H4 (cell line): ENCODE measurements at regions not wholly inside any gene's neighbourhood (a gene's known extent, or its start where the extent isn't known, plus 50 kb on each side); places are given as distances from the start of the nearest gene placed in this dataset.
"Not testable (repeated sequence)": the region's sequence is repeated elsewhere in the genome, so short reads cannot be mapped to it uniquely, and the experiment has no call there.

ENCODE experiments used
- DNase-seq: peaks from one replicate; pipeline ENCODE4 v3.0.0-alpha.2; 2015; ENCODE audit warnings: low spot score

- DNase-seq: no peak
Measured at GRCh38 chr1:8144323-8144722, 118.2 kb upstream of the ERRFI1 start.

DNA sequence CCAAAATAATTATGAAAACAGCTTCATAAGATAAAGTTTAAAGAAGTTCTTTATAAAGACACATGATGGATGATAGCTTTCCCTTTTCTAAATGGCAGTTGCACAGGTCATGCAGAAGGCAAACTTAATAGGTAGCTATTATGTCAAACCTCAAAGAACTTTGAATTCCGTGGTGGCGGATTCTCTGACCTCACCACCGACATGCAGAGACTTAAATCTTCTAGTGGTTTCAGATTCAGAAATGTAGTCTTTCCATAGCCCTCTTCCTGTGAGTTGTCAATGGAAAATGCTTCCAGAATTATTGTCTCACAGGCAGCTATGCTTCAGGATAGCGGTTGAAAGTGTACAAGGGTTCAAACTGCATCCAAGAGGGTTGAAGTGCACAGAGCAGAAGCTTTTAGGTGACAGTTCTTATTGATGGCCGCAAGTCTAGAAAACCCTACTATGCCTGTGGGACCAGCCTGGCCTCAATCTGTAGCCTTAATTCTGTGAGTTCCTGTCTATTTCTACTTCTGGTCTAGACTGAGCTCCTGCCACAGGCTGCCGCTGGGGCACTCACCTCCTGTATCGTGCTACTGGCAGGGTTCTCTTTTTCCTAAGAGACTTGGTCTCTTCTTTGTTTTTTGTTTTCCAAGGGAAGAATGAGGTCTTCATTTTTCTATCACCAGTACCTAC, 117.0 kb upstream of the ERRFI1 start:
- peak; percentile 90 for DNase-seq

DNA sequence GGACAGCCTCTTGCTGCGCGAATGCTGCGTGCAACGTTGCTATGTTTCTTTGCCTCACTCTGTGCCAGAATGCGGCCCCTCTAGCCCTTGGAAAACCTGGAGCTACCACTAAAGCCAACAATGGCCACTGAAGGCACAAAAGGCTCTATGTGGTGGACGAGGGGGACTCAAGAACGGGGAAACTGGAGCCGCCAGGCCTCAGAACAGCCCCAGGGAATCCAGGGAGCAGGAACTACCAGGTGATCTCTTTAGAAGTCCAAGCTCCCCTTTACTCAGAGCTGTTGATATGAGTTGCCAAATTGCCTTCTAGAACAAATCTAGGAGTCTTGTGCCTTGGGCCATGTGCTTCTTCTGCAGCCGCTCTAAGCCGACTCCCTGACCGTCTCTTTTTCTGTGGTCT, 113.8 kb upstream of the ERRFI1 start:
- no peak for DNase-seq

DNA sequence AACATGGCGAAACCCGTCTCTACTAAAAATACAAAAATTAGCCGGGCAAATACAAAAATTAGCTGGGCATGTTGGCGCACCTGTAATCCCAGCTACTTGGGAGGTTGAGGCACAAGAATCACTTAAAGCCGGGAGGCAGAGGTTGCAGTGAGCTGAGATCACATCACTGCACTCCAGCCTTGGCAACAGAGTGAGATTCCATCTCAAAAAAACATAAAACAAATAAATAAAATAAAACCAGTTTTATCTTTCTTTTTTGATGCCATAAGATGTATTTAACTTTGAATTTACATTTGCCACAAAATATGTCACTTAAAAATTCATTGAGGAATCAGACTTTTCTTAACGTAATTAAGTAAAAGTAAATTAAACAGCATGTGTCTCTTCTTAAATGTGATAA, 113.3 kb upstream of the ERRFI1 start:
- DNase-seq: no peak

GRCh38 chr1:8138673-8139072, 112.6 kb upstream of the ERRFI1 start:
- no peak for DNase-seq

DNA sequence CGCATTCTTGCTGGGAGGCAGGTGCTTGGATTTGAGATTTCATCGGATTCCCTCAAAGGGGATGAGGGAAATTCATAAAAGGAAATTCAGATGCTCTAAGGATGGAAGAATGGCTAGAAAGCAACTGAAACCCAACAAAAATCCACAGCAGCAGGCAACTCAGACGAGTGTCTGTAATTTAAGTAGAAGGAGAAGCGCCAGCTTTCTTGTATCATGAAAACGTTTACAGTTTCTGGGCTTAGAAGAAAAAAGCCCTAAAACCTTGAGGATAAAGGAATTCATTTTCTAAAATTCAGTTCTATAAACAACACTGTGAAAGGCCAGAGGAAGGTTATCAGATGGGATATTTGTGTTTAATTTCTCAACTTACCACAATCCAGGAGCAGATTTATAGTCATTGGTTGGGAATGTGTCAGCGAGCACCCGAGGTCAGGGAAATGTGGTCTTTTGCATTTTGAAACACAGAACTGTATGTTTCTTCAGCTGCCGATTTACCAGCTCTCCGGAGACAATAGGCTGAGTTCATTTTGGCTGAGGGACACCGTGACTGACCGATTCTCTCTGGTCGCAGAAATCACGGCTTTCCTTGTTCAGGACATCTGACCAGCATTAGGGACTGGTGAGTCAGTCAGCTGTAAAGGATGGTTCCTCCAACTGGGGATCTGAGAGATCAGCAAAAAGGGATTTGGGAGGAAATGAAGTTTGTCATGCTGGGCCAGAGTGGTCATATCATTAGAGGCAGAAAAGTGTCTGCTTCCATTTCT, 111.6 kb upstream of the ERRFI1 start:
- peak; percentile 97 for DNase-seq

GRCh38 chr1:8136766-8137165, 110.7 kb upstream of the ERRFI1 start:
- DNase-seq: no peak

- DNase-seq: no peak
Measured at GRCh38 chr1:8135250-8135649, 109.1 kb upstream of the ERRFI1 start.

GRCh38 chr1:8134546-8135235, 108.6 kb upstream of the ERRFI1 start:
- peak; percentile 81 for DNase-seq

DNA sequence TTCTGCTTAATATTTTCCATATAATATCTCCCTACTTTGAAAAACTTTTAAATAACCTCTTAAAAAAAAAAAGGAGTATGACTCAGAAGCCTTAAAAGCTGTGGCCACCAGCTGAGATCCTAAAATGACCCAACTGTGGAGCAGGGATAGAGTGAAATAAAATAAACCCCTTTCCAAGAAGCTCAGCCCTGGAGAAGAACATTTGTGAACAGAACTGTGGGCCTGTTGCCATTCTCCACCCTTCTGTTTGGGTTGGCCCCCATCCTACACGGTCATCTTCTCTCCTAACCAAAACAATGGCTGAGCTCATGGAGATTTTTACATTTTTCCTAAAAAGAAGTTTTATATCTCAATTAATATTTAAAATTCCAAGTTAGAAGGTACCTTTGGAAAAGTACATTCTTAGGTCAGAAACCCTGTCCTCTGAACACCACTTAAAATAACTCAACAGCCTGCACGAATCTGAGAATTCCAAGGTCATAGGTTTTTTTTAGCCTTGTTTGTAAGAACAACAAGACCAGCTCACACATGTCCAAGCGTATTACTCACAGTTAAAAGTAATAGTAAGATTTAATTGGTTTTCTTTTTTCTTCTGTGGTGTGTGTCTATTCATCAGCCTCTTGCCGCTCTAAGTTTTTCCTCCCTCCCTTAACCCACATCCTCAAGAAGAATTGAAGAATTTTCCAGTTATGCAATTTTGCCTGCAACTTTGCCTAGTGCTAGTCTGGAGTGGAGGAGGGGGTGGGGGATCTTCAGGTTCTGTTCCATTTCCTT, 107.7 kb upstream of the ERRFI1 start:
- peak; percentile 96 for DNase-seq

DNA sequence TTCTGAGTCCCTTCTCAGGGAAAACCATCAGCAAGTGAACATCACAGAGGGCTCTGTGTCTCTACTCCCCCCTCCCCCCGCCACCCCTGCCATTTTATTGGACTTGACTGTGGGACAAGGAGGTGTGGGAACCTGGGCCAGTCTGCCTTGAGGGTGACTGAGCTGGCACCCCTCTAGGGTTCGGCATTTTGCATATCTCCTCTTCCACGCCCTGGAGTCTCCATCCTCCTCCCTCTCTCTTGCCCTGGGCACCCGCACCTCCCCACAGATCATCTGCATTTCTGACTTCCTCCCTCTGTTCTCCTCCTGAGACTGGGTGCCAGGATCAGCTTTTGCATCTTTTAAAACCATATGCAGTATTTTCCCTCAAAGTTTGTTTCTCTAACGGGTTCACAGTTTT, 107.1 kb upstream of the ERRFI1 start:
- DNase-seq: peak; percentile 73

- no peak for DNase-seq
Measured at GRCh38 chr1:8127171-8127641, 101.1 kb upstream of the ERRFI1 start.

DNA sequence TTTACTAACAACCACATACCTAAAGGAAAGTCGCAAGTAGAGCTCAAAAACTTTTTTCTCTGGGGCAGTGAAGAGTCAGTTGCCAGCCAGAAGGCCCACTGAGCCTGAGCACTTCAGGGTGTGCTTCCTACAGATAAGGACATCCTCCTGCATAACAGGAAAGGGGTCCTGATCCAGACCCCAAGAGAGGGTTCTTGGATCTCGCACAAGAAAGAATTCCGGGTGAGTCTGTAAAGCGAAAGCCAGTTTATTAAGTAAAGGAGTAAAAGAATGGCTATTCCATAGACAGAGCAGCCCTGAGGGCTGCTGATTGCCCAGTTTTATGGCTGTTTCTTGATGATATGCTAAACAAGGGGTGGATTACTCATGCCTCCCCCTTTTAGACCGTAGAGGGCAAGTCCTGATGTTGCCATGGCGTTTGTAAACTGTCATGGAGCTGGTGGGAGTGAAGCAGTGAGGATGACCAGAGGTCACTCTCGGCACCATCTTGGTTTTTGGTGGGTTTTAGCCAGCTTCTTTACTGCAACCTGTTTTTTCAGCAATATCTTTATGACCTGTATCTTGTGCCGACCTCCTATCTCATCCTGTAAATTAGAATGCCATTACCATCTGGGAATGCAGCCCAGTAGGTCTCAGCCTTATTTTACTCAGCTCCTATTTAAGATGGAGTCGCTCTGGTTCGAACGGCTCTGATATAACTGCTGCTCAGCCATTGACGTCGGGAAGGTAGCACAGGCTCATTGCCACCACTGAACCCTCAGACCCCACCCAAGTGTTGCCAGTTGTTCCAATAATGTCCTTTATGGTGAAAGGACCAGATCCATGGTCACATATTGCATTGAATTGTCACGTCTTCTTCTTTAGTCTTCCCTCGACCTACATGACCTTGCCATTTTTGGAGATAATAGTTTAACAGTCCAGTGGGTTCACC, 96.6 kb upstream of the ERRFI1 start:
- DNase-seq: peak; percentile 79

DNA sequence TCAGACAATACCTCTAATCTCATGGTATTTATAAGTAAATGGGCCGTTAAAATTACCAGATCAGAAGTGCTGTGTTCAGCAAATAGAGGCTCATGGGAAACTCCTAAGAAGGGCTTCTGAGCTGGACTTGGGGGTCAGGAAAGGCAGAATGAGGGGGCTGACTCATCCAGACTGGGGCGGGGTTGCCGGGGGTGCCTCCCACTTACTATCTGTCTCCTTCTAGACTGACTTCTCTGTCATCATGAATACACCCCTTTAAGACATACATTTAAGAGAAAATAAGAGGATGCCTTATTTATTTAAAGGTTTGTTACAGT, 96.0 kb upstream of the ERRFI1 start:
- no peak for DNase-seq

- peak; percentile 63 for DNase-seq
Measured at GRCh38 chr1:8121261-8122159, 95.4 kb upstream of the ERRFI1 start.

DNA sequence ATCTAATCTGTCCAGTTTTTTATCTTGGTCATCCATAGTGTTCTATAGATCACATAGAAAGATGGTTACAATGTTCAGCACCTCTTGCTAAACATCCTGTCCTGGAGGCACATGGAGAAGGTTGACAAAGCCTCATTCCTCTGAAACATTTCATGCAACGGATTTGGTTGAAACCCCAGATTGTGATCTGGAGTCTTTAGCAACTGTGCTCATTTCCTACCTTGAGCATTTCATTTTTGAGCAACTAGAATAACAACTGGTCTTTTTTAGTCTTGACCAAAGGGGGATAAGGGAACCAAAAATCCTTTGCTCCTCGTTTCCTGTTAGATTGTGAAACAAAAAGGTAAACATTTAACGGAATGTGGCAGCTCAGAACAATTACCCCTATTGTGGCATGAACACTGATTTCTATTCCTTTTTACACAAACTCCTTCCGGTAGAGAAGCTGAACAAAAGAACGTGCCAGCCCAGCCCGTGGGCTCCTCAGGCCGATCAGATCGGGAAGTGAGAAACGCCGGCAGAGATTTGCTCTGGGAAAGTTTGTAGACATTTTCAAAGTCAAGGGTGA, 94.7 kb upstream of the ERRFI1 start:
- peak; percentile 80 for DNase-seq

GRCh38 chr1:8118736-8119135, 92.6 kb upstream of the ERRFI1 start:
- DNase-seq: not testable (repeated sequence)

- DNase-seq: no peak
Measured at GRCh38 chr1:8118031-8118451, 91.9 kb upstream of the ERRFI1 start.

DNA sequence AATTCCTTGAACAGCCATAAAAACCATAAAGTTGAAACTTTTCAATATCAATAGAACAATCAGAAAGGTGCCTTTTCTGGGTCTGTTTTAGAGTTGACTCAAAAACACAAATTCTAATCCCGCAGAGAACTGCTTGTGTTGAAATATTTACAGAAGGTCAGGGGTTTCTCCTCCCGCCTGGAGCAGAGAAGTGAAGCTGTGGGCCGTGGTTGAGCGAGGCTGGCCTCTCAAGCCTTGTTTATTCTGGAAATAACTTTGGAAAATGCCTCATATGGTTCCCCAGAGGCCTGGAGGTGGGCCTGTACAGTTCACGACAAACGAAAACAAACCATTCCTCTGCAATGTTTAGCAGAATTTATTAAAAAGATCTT, 90.8 kb upstream of the ERRFI1 start:
- DNase-seq: peak; percentile 88

- DNase-seq: no peak
Measured at GRCh38 chr1:8115769-8116167, 89.7 kb upstream of the ERRFI1 start.
